ENCODE measurements at regions not wholly inside any gene's neighbourhood (a gene's known extent, or its start where the extent isn't known, plus 50 kb on each side); places are given as distances from the start of the nearest gene placed in this dataset.

- H3K9me3 ChIP-seq (replicated peaks; ENCODE audit: control insufficient read depth, insufficient read depth, low read depth, low read length), result no peaks in the 10 kb centered on the region
- WGBS (ENCODE audit: insufficient coverage, low coverage, missing lambda C conversion rate), result 0% methylated on average over 1 of the region's 1 CpG
- ATAC-seq (no peak), DNase-seq (ENCODE audit: extremely low read depth in 1 of 4, low spot score in 3 of 4) (no peak), FAIRE-seq (no peak)
- no peaks in the 10 kb centered on the region for H3K79me2 ChIP-seq (ENCODE audit: control insufficient read depth, insufficient read depth, low read length)
- no peak overlapping the region for H3K27ac ChIP-seq (ENCODE audit: extremely low read depth, low read depth, low read length)
- ChIA-PET POLR2A (no interaction called here), CTCF (ENCODE audit: low intra/inter-chr PET ratio) (no interaction called here)
- no peaks in the 10 kb centered on the region for H3K4me1 ChIP-seq (replicated peaks in 1 of 2; ENCODE audit: control insufficient read depth in 2 of 2, insufficient read depth in 2 of 2, low read length in 2 of 2)
- no peaks in the 10 kb centered on the region for H3K36me3 ChIP-seq (ENCODE audit: control insufficient read depth, insufficient read depth, low read length)
- H3K4me3 ChIP-seq, result no peak overlapping the region
- in situ Hi-C loops (cut with MboI) (no loop called here), intact Hi-C loops (cut with micrococcal nuclease) (no loop called here)
- H3K9me1 ChIP-seq (ENCODE audit: control insufficient read depth, insufficient read depth, low read length), result no peaks in the 10 kb centered on the region
- no peaks in the 10 kb centered on the region for H3K27me3 ChIP-seq (ENCODE audit: control insufficient read depth in 2 of 2, insufficient read depth in 2 of 2, low read length in 2 of 2)
- H4K20me1 ChIP-seq (replicated peaks; ENCODE audit: control insufficient read depth, insufficient read depth, low read length), result no peaks in the 10 kb centered on the region
- no TSS peak for BruUV-seq (replicated peaks)
- no peak overlapping the region for H3K9ac ChIP-seq (ENCODE audit: insufficient read depth in 1 of 2, low read depth in 2 of 2, low read length in 2 of 2)
- H2AFZ ChIP-seq (ENCODE audit: low read depth, low read length), result no peak overlapping the region
- no peak overlapping the region for H3K4me2 ChIP-seq (ENCODE audit: insufficient read depth, low read length)
- TF ChIP-seq ZNF76 (CRISPR knock-in tag; IDR thresholded peaks at IDR 0.05; ENCODE audit: borderline replicate concordance), result no peak
These were observed 207.2 kb upstream of the C21orf91 start for GRCh38 chr21:18026359-18026758.

- Histone ChIP-seq H3K27ac (ENCODE audit: extremely low read depth, low read depth, low read length) (no peak overlapping the region), H3K4me2 (ENCODE audit: insufficient read depth, low read length) (no peak overlapping the region), H2AFZ (ENCODE audit: low read depth, low read length) (no peak overlapping the region), H3K36me3 (ENCODE audit: control insufficient read depth, insufficient read depth, low read length) (no peaks in the 10 kb centered on the region), H3K27me3 (ENCODE audit: control insufficient read depth in 2 of 2, insufficient read depth in 2 of 2, low read length in 2 of 2) (no peaks in the 10 kb centered on the region), H3K4me3 (no peak overlapping the region), H3K9me1 (ENCODE audit: control insufficient read depth, insufficient read depth, low read length) (no peaks in the 10 kb centered on the region), H4K20me1 (replicated peaks; ENCODE audit: control insufficient read depth, insufficient read depth, low read length) (no peaks in the 10 kb centered on the region), H3K9me3 (replicated peaks; ENCODE audit: control insufficient read depth, insufficient read depth, low read depth, low read length) (no peaks in the 10 kb centered on the region), H3K79me2 (ENCODE audit: control insufficient read depth, insufficient read depth, low read length) (no peaks in the 10 kb centered on the region), H3K4me1 (replicated peaks in 1 of 2; ENCODE audit: control insufficient read depth in 2 of 2, insufficient read depth in 2 of 2, low read length in 2 of 2) (no peaks in the 10 kb centered on the region), H3K9ac (ENCODE audit: insufficient read depth in 1 of 2, low read depth in 2 of 2, low read length in 2 of 2) (no peak overlapping the region)
- BruUV-seq (replicated peaks), result no TSS peak
- CTCF ChIA-PET (ENCODE audit: low intra/inter-chr PET ratio), result no interaction called here
- DNase-seq (ENCODE audit: extremely low read depth in 1 of 4, low spot score in 3 of 4) (no peak), ATAC-seq (no peak), FAIRE-seq (no peak)
- 5% methylated on average over 2 of the region's 2 CpGs for WGBS (ENCODE audit: insufficient coverage, low coverage, missing lambda C conversion rate)
- POLR2A ChIA-PET, result no interaction called here
- intact Hi-C loops (cut with micrococcal nuclease) (no loop called here), in situ Hi-C loops (cut with MboI) (no loop called here)
- no peak for TF ChIP-seq ZNF699 (CRISPR knock-in tag; IDR thresholded peaks at IDR 0.05; ENCODE audit: insufficient replicate concordance)
- no peak for TF ChIP-seq PATZ1 (CRISPR knock-in tag; IDR thresholded peaks at IDR 0.05; ENCODE audit: borderline replicate concordance)
- TF ChIP-seq DIDO1 (tag; IDR thresholded peaks at IDR 0.05; ENCODE audit: low read depth), result no peak
- no peak for TF ChIP-seq HMBOX1 (IDR thresholded peaks at IDR 0.05)
- no peak for TF ChIP-seq MLX (CRISPR knock-in tag; conservative IDR thresholded peaks at IDR 0.05)
- no peak for TF ChIP-seq POLR2G (IDR thresholded peaks at IDR 0.05; ENCODE audit: low read depth, low read length)
- no peak for TF ChIP-seq EP400 (IDR thresholded peaks at IDR 0.05)
- no peak for TF ChIP-seq RFX1 (IDR thresholded peaks at IDR 0.05)
- TF ChIP-seq, protein P1, sequence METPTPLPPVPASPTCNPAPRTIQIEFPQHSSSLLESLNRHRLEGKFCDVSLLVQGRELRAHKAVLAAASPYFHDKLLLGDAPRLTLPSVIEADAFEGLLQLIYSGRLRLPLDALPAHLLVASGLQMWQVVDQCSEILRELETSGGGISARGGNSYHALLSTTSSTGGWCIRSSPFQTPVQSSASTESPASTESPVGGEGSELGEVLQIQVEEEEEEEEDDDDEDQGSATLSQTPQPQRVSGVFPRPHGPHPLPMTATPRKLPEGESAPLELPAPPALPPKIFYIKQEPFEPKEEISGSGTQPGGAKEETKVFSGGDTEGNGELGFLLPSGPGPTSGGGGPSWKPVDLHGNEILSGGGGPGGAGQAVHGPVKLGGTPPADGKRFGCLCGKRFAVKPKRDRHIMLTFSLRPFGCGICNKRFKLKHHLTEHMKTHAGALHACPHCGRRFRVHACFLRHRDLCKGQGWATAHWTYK (CRISPR knock-in tag; IDR thresholded peaks at IDR 0.05), result no peak
- TF ChIP-seq TBL1XR1 (IDR thresholded peaks at IDR 0.05; ENCODE audit: low read length in 2 of 2), result no peak
- no peak for TF ChIP-seq SMARCB1 (IDR thresholded peaks at IDR 0.05; ENCODE audit: insufficient read length, low read depth)
These were observed 204.6 kb upstream of the C21orf91 start for GRCh38 chr21:18023711-18024110.
